GM23338 (cell line): ENCODE measurements at regions not wholly inside any gene's neighbourhood (a gene's known extent, or its start where the extent isn't known, plus 50 kb on each side); places are given as distances from the start of the nearest gene placed in this dataset.

Source experiments
- ATAC-seq: fragments of 200-7000 bp; cut with Tn5 transposase; 3 replicates; pipeline ENCODE4 v1.9.1; 2020
- DNase-seq: peaks from one replicate; pipeline ENCODE4 v3.0.0-alpha.2; 2015; ENCODE audit warnings: low spot score
- H2AFZ ChIP-seq: fragments of 200-600 bp; sonication (generic); 2 replicates; pipeline ENCODE4 v1.8.0; 2016; ENCODE audit warnings: antibody characterized with exemption, mild to moderate bottlenecking, moderate library complexity
- H3F3A ChIP-seq: fragments of 200-600 bp; sonication (generic); replicated peaks from 2 replicates; pipeline ENCODE4 v1.8.0; 2017; ENCODE audit warnings: antibody characterized with exemption, mixed run types, low read depth
- H3K27ac ChIP-seq: fragments of 200-600 bp; sonication (generic); 2 replicates; pipeline ENCODE4 v1.6.1; 2016; ENCODE audit warnings: low read depth
- H3K27me3 ChIP-seq: fragments of 200-600 bp; sonication (generic); 2 replicates; pipeline ENCODE4 v1.8.0; 2016; ENCODE audit warnings: mild to moderate bottlenecking, mixed run types, moderate library complexity; ENCODE audit not compliant: insufficient read depth
- H3K36me3 ChIP-seq: fragments of 200-600 bp; sonication (generic); 2 replicates; pipeline ENCODE4 v1.8.0; 2016; ENCODE audit warnings: mild to moderate bottlenecking; ENCODE audit not compliant: insufficient read depth
- H3K4me1 ChIP-seq: fragments of 200-600 bp; sonication (generic); 2 replicates; pipeline ENCODE4 v1.8.0; 2016; ENCODE audit warnings: mild to moderate bottlenecking, moderate library complexity; ENCODE audit not compliant: insufficient read depth
- H3K4me2 ChIP-seq: fragments of 200-600 bp; sonication (generic); 2 replicates; pipeline ENCODE4 v1.7.1; 2017; ENCODE audit warnings: mixed run types
- H3K4me3 ChIP-seq: fragments of 200-600 bp; sonication (generic); 2 replicates; pipeline ENCODE4 v1.6.1; 2016; ENCODE audit warnings: mixed run types
- H3K79me2 ChIP-seq: fragments of 200-600 bp; sonication (generic); replicated peaks from 2 replicates; pipeline ENCODE4 v1.8.0; 2017; ENCODE audit warnings: mild to moderate bottlenecking; ENCODE audit not compliant: insufficient read depth
- H3K9me2 ChIP-seq: fragments of 200-600 bp; sonication (generic); 2 replicates; pipeline ENCODE4 v1.8.0; 2017; ENCODE audit not compliant: insufficient read depth
- H4K20me1 ChIP-seq: fragments of 200-600 bp; sonication (generic); replicated peaks from 2 replicates; pipeline ENCODE4 v1.8.0; 2017; ENCODE audit warnings: mild to moderate bottlenecking; ENCODE audit not compliant: insufficient read depth
- H3K27ac Mint-ChIP-seq: 2 replicates; pipeline ENCODE4 v1.8.0; 2020; ENCODE audit warnings: inconsistent platforms, mild to moderate bottlenecking, moderate library complexity, mixed read lengths
- H3K27me3 Mint-ChIP-seq: 3 replicates; pipeline ENCODE4 v1.8.0; 2022; ENCODE audit warnings: low read depth, mild to moderate bottlenecking, moderate library complexity, mixed read lengths, inconsistent platforms; ENCODE audit not compliant: insufficient read depth, poor library complexity
- H3K36me3 Mint-ChIP-seq: 3 replicates; pipeline ENCODE4 v1.8.0; 2021; ENCODE audit warnings: low read depth, mild to moderate bottlenecking, inconsistent platforms, moderate library complexity, mixed read lengths
- H3K4me1 Mint-ChIP-seq: 3 replicates; pipeline ENCODE4 v1.8.0; 2020; ENCODE audit warnings: mild to moderate bottlenecking, inconsistent platforms, mixed read lengths
- H3K4me3 Mint-ChIP-seq: 3 replicates; pipeline ENCODE4 v1.8.0; 2021; ENCODE audit warnings: moderate library complexity, mild to moderate bottlenecking, inconsistent platforms, mixed read lengths
- H3K9me3 Mint-ChIP-seq: 3 replicates; pipeline ENCODE4 v1.8.0; 2020; ENCODE audit warnings: moderate library complexity, mild to moderate bottlenecking, inconsistent platforms, mixed read lengths
- CTCF ChIP-seq, 2 experiments: fragments of 200-600 bp in 1 of 2; sonication (generic) in 1 of 2; conservative IDR thresholded peaks; 2 replicates each; pipeline versions ENCODE4 v1.5.1 to v1.6.1; 2016 to 2017; ENCODE audit warnings: antibody characterized with exemption in 2 of 2, low read depth in 2 of 2, mild to moderate bottlenecking in 2 of 2, moderate library complexity in 1 of 2
- ETS1 ChIP-seq: IDR thresholded peaks from 2 replicates; pipeline ENCODE4 v1.6.1; 2016; ENCODE audit warnings: antibody characterized with exemption
- EZH2phosphoT487 ChIP-seq: fragments of 200-600 bp; sonication (generic); IDR thresholded peaks from one replicate; pipeline ENCODE4 v1.8.1; 2018; ENCODE audit warnings: antibody characterized with exemption; ENCODE audit not compliant: unreplicated experiment
- NANOG ChIP-seq: IDR thresholded peaks from 2 replicates; pipeline ENCODE4 v1.6.1; 2016; ENCODE audit warnings: antibody characterized with exemption, borderline replicate concordance
- ZNF114 ChIP-seq: fragments of 250-450 bp; sonication (Bioruptor Pico); IDR thresholded peaks from 2 replicates; pipeline ENCODE4 v1.5.0; 2020; ENCODE audit warnings: mild to moderate bottlenecking, moderate library complexity
- ZNF462 ChIP-seq: fragments of 250-450 bp; sonication (Bioruptor Pico); IDR thresholded peaks from 2 replicates; pipeline ENCODE4 v1.5.0; 2020; ENCODE audit warnings: mild to moderate bottlenecking, moderate library complexity

GRCh38 chr1:98575955-98576354 lies 85.6 kb upstream of the SNX7 start:
- no peak overlapping the region for H3K27ac Mint-ChIP-seq

More at GRCh38 chr1:98575955-98576354, 85.6 kb upstream of the SNX7 start:
- no peaks in the 10 kb centered on the region for H3K79me2 ChIP-seq
- DNase-seq (no peak), ATAC-seq (no peak)
- TF ChIP-seq ZNF114 (CRISPR knock-in tag), result no peak
- TF ChIP-seq ZNF462 (CRISPR knock-in tag), result no peak
- TF ChIP-seq NANOG, result no peak
- TF ChIP-seq ETS1, result no peak
- TF ChIP-seq EZH2phosphoT487, result no peak
- TF ChIP-seq CTCF (conservative IDR thresholded peaks at IDR 0.05; ENCODE audit: low read depth in 2 of 2), result no peak
- H3K9me2 ChIP-seq, result 0 out of 2 replicates have a peak, but pooled peaks cover under 1% of the 10 kb centered on the region
- H3K9me3 Mint-ChIP-seq, result no peaks in the 10 kb centered on the region
- H3K4me1 ChIP-seq, result no peaks in the 10 kb centered on the region
- H4K20me1 ChIP-seq, result no peaks in the 10 kb centered on the region
- no peaks in the 10 kb centered on the region for H3K36me3 Mint-ChIP-seq
- no peaks in the 10 kb centered on the region for H3K27me3 ChIP-seq
- no peak overlapping the region for H3K4me3 Mint-ChIP-seq
- no peak overlapping the region for H2AFZ ChIP-seq
- H3K27me3 Mint-ChIP-seq, result no peaks in the 10 kb centered on the region
- H3K4me1 Mint-ChIP-seq, result no peaks in the 10 kb centered on the region
- no peak overlapping the region for H3K4me3 ChIP-seq
- no peak overlapping the region for H3K4me2 ChIP-seq
- no peaks in the 10 kb centered on the region for H3K36me3 ChIP-seq
- no peaks in the 10 kb centered on the region for H3F3A ChIP-seq
- no peak overlapping the region for H3K27ac ChIP-seq
